ENCODE measurements at regions not wholly inside any gene's neighbourhood (a gene's known extent, or its start where the extent isn't known, plus 50 kb on each side); places are given as distances from the start of the nearest gene placed in this dataset.
A peak's percentile ranks its signal among the peaks of the same experiment; 100 is the strongest.

DNA sequence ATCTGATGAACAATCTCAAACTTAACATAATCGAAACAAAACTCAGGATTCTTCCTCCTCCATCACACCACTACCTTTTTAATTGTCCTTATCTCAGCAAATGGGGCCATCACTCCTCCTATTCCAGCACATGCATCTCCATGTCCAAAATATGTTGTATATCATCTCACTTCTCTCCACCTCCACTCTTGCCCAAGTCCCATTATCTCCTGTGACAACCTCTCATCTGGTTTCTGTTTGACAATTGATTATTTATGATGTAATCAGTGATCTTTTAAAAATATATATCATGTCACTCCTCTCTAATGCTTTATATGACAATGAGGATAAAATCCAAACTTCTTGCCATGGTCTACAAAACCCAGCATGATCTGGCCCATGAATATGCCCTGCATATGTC lies 200.8 kb upstream of the HMGA2 start:
- DNase-seq (ENCODE audit: low read depth) = no peak

GRCh38 chr12:65624554-65625086 lies 199.7 kb upstream of the HMGA2 start:
- no peak for DNase-seq (ENCODE audit: low read depth)

GRCh38 chr12:65628061-65628460 lies 196.2 kb upstream of the HMGA2 start:
- no peak for DNase-seq (ENCODE audit: low read depth)

- no peak for DNase-seq (ENCODE audit: low read depth)
These were observed 193.7 kb upstream of the HMGA2 start for GRCh38 chr12:65630555-65630954.

GRCh38 chr12:65631621-65632111 lies 192.6 kb upstream of the HMGA2 start:
- peak; percentile 100 for DNase-seq (ENCODE audit: low read depth)

- DNase-seq (ENCODE audit: low read depth) = no peak
These were observed 192.0 kb upstream of the HMGA2 start for GRCh38 chr12:65632131-65632855.

GRCh38 chr12:65634061-65634460 lies 190.2 kb upstream of the HMGA2 start:
- DNase-seq (ENCODE audit: low read depth) = no peak

- DNase-seq (ENCODE audit: low read depth) = no peak
These were observed 189.5 kb upstream of the HMGA2 start for GRCh38 chr12:65634626-65635331.

- DNase-seq (ENCODE audit: low read depth) = no peak
These were observed 187.8 kb upstream of the HMGA2 start for GRCh38 chr12:65636436-65636835.

DNA sequence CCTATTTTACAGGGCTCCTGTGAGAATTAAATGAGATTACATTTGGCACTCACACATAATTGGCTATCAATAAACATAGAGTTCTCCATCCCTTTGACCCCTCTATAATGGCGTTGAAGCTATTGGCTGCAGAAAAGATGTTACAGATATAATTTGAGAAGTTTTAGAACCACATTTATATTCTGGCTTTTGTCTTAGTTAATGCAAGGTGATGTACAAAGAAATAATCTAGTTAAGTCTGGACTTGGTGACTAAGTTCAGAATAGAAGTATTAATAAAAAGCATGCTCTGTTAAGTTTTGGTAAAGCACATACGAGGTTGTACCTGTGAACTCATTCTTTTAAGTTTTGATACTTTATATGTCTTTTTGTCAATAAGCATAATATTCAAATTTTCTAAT lies 187.1 kb upstream of the HMGA2 start:
- DNase-seq (ENCODE audit: low read depth) = no peak

GRCh38 chr12:65637774-65638173 lies 186.5 kb upstream of the HMGA2 start:
- peak; percentile 75 for DNase-seq (ENCODE audit: low read depth)

- DNase-seq (ENCODE audit: low read depth) = no peak
These were observed 186.0 kb upstream of the HMGA2 start for GRCh38 chr12:65638324-65638723.

- DNase-seq (ENCODE audit: low read depth) = no peak
These were observed 183.8 kb upstream of the HMGA2 start for GRCh38 chr12:65640489-65640901.

GRCh38 chr12:65642061-65642661 lies 182.1 kb upstream of the HMGA2 start:
- no peak for DNase-seq (ENCODE audit: low read depth)

DNA sequence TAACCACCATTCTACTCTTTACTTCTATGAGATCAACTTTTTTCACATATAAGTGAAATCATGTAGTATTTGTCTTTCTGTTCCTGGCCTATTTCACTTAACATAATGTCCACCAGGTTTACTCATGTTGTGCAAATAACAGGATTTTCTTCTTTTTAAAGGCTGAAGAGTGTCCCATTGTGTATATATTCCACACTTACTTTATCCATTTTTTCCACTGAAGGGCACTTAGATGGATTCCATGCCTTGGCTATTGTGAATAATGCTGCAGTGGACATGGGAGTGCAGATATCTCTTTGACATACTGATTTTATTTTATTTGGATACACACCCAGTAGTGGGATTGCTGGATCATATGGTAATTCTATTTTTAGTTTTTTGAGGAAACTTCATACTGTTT lies 181.1 kb upstream of the HMGA2 start:
- no peak for DNase-seq (ENCODE audit: low read depth)

DNA sequence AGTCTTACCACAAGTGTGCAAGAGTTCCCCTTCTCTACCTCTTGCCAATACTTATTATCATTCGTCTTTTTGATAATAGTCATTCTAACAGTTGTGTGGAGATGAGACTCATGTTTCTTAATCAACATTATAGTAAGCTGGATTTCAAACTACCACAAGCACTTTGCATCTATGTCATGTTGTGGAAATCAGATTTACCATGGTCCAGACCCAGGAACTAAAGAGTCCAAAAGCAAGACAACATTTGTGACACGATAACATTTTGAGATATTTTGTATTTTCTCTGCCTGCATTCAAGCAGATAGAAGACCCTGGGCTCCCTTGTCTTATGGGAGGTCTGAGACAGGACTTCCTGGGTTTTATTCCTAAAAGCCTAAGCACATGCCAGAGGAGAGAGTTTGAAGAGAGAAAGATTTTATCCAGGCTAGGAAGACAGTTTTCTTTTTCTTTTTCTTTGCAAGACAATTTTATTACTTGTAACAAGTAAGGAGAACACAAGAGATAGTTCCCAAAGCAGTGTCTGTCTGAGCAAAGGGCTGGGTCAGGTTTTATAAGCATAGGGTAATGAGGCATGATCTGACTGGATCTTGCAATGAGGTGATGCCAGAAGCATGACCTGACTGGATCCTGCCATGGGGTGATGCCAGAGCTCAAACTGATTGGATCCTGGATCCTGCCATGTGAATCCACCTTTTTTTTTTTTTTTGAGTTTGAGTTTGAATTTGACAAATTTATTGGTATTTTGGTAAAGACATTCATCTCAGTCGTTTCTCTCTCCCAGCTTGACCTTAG lies 180.5 kb upstream of the HMGA2 start:
- DNase-seq (ENCODE audit: low read depth) = peak; percentile 97

DNA sequence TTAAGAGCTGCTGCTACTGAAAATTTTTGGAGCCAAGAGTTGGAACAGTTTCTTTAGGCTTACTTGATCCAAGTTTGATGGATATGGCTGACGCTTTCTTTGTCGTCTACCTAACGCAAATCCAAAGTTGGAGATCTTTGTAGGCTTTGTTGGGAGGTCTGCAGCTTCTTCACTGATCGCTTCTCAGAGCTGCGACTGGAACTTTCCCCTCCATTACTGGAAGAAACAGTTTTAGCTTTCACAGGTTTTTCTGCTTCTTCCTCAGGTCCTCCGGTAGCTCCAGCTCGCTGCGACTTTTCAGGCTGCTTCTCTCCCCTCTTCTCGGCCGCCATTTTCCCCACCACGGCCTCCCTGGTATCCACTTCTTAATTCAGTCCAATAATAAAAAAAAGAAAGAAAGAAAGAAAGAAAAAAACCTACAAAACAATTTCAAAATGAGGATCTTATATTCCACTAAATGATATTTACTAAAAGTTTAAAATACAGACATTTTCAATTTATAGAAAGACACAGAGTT lies 178.1 kb upstream of the HMGA2 start:
- no peak for DNase-seq (ENCODE audit: low read depth)

- no peak for DNase-seq (ENCODE audit: low read depth)
These were observed 177.2 kb upstream of the HMGA2 start for GRCh38 chr12:65647074-65647473.

DNA sequence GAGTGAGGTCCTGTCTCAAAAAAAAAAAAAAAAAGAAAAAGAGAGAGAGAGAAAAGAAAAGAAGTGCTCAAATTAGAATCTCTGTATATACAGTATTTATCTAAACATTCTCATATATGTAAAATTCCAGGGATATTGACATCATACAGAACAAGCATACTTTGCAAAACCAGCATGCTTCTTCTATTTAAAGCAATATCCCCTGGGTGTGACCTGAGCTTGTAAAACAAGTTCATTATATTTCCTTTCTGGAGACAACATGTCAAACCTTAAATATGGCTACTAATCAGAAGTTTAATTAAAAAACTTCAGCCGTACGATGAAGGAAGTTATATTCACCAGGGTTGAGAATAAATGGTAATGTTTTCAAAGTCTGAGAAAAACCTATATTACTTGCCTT lies 175.8 kb upstream of the HMGA2 start:
- DNase-seq (ENCODE audit: low read depth) = peak; percentile 44

DNA sequence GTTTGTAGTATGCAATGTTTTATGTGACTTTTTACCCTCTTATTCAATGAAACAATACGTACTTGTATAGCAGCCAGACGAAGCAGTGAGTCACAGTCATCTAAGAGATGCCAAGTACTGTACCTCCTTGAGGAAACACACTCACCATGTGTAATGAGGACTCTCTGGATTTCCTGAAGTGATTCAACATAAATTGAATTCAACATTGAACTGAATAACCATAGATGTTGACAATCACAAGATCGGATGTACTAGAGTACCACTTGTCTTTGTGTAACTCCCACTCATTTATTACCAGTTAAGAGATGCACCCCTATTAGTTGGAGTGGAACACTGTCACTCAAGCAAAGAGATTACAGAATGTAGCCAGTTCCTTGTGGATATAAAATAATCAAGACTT lies 175.2 kb upstream of the HMGA2 start:
- DNase-seq (ENCODE audit: low read depth) = peak; percentile 99

DNA sequence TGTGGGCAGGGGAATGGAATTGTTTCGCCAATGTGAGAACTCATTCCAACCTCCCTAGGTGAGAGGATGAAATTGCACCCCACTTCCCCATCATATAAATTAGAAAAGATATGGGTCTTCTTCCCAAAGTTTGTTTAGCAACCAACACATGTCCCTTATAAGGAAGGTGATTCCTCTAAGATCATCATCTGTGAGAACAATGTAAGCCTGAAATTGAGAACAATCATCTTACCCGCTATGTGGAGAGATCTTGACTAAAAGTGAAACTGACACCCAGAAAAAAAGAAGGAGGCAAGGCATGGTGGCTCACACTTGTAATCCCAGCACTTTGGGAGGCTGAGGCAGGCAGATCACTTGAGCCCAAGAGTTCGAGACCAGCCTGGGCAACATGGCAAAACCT lies 173.2 kb upstream of the HMGA2 start:
- DNase-seq (ENCODE audit: low read depth) = no peak

All from HT1080 (cell line).